NCI-H2081 treated with DMSO at 0.1 percent for 48 hours (cell line): ENCODE measurements at regions not wholly inside any gene's neighbourhood (a gene's known extent, or its start where the extent isn't known, plus 50 kb on each side); places are given as distances from the start of the nearest gene placed in this dataset.
"Not testable (repeated sequence)": the region's sequence is repeated elsewhere in the genome, so short reads cannot be mapped to it uniquely, and the experiment has no call there.

Source experiments
- DNase-seq: peaks from one replicate; lab custom pipeline; 2025; lab: John Stamatoyannopoulos, UW

GRCh38 chr1:9441451-9442133, 97.7 kb upstream of the SLC25A33 start:
- no peak for DNase-seq

DNA sequence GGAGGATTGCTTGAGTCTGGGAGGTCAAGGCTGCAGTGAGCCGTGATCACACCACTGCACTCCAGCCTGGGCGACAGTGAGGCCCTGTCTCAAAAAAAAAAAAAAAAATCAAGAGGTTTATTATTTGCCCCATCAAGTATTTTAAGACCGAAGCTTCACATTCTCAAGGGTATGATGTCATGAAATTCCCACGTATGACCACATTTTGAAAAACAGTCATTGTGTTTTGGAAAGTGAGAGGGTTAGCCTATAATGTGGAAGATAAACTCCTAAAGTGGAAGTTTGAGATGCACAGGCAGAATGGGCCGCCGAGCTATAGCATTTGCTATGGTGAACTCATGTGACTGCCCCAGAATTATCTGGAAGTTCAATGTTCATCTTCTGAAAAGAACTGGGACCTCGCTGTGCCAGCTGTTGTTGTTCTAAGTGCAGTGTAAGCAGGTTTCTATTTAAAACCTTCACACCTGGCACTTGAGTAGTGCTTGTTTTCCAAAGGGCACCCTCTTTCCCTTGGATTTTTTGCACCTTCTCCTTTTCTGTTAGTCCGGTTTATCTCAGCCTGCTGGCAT, 96.9 kb upstream of the SLC25A33 start:
- no peak for DNase-seq

GRCh38 chr1:9442986-9443385, 96.3 kb upstream of the SLC25A33 start:
- DNase-seq = no peak

GRCh38 chr1:9443913-9444445, 95.3 kb upstream of the SLC25A33 start:
- no peak for DNase-seq

DNA sequence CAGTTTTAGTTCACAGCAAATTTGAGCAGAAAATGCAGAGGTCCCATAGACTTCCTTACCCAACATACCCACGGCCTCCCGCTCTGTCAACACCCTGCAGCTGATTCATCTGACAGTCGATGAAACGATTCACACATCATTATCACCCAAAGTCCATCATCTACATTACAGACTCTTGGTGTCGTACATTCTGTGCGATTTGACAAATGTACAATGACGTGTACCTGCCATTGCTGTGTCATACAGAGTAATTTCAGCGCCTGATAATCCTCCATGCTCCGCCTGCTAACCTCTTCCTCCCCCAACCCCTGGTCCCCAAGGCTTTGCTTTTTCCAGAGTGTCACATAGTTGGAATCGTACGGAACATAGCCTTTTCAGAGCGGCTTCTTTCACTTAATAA, 94.7 kb upstream of the SLC25A33 start:
- no peak for DNase-seq

DNA sequence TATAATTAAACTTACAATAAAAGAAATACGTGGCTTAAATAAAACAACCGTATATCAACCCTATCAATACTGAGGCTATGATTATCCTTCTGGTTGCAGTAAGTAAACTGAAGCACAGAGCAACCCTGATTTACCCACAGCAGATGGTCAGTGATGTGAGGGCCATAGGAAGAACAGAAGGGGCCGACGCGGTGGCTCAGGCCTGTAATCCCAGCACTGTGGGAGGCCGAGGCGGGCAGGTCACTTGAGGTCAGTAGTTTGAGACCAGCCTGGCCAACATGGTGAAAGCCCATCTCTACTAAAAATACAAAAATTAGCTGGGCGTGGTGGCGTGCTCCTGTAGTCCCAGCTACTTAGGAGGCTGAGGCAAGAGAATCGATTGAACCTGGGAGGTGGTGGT, 94.2 kb upstream of the SLC25A33 start:
- DNase-seq = not testable (repeated sequence)

DNA sequence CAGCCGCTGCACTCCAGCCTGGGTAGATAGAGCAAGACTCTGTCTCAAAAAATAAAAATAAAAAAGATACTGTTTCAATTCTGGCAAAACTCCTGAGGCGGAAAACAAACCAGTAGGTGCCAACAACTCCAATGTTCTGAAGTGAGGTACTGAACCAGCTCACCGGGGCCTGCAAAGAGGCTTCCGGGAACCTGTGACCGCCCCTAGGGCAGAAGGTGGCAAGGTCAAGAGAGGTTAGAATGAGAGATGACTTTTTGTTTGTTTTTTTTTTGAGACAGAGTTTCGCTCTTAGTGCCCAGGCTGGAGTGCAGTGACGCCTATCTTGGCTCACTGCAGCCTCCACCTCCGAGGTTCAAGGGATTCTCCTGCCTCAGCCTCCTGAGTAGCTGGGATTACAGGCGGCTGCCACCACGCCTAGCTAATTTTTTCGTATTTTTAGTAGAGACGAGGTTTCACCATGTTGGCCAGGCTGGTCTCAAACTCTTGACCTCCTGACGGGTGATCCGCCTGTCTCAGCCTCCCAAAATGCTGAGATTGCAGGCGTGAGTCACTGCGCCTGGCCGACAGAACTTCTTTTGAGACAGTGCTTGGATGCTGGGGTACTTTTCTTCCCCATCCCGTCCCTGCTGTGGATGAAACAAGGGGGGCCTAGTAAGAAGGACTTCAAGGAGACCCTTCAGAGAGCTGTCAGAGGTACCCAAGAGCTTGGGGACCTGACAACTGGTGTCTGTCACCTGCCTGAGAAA, 91.9 kb upstream of the SLC25A33 start:
- DNase-seq = no peak

DNA sequence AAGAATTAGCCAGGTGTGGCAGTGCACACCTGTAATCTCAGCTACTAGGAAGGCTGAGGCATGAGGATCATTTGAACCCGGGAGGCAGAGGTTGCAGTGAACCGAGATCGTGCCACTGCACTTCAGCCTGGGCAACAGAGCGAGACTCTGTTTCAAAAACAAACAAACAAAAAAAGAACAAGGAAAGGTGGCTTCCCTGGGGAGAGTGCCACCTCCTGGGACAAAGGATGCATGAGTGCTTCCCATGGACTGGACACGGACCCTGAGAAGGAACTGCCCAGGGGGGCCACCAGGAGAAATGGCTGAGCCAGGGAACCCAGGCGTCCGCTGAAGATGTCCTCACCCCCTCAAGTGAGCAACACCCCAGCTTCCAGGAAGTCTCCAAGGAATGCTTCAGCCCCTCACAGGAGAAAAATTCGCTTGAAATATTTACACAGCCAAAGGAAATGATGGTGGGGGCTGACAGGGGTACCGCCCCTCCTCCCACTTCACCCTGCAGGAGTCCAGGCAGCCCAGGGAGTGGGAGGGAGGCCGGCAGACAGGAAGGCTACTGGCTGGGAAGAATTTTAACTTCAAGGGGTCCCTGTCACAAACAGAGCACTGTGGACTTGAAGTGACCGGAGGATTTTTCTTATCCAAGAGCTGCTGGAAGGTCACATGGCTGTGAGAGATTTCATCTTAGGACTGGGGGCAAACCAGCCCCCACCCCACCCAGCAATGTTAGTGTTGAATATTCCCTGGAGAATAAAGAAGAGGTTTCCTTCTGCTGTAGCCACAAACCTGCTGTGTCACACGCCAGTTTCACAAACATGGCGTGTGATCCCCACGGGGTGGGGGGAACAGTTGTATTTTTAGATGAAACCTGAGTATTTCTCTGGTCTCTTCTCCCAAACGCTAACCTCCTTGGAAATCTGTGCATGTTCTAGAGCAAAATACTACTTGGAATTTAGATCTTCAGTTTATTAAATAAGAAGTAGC, 90.8 kb upstream of the SLC25A33 start:
- no peak for DNase-seq

- DNase-seq = no peak
Observed at GRCh38 chr1:9449110-9449627, 90.1 kb upstream of the SLC25A33 start.

DNA sequence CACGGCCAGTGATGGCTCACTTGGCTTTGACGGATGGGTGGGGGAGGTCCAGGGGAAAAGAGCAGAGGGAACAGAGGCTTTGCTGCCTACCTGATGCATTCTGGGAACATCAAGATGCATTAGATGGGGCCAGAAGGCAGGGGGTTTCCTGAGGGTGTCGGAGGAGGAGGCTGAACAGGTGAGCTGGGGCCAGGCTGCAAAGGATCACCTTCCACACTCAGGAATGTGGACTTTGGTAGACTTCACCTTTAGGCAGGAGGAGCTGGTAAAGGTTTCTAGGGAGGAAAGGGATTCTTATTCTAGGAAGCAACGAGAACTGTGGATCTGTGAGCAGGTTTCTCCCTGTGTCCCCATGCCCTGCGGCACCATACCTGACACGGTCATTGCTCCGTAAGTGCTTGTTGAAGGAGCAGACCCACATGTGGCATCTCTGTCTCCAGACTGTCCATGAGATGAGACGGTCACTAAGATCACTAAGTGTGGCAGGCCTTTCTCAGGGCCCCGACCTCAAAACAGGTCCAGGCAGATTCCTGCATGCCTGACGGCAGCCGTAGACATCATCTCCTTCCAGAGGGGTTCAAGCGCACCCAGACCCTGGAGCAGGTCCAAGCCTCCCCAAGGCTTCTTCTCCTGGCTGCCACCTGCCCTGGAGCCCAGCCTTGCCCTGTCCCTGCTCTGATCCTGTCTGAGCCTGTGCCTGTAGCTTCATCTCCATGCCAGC, 89.1 kb upstream of the SLC25A33 start:
- DNase-seq = no peak

GRCh38 chr1:9451081-9451480, 88.2 kb upstream of the SLC25A33 start:
- DNase-seq = no peak

GRCh38 chr1:9452516-9453140, 86.6 kb upstream of the SLC25A33 start:
- DNase-seq = no peak

DNA sequence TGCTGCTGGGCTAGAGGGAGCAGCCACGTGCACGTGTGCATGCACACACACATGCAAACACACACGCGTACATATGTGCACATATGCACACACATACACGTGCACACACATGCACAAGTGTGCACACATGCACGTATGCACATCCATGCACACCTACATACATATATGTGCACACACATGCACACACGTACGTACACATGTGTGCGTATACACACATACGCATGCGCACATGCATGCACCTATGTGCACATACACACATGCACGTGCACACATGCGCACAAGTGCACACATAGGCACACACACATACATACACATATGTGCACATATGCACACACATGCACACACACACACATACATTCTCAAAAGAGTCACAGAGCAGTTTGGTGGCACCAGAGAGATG, 85.9 kb upstream of the SLC25A33 start:
- no peak for DNase-seq

DNA sequence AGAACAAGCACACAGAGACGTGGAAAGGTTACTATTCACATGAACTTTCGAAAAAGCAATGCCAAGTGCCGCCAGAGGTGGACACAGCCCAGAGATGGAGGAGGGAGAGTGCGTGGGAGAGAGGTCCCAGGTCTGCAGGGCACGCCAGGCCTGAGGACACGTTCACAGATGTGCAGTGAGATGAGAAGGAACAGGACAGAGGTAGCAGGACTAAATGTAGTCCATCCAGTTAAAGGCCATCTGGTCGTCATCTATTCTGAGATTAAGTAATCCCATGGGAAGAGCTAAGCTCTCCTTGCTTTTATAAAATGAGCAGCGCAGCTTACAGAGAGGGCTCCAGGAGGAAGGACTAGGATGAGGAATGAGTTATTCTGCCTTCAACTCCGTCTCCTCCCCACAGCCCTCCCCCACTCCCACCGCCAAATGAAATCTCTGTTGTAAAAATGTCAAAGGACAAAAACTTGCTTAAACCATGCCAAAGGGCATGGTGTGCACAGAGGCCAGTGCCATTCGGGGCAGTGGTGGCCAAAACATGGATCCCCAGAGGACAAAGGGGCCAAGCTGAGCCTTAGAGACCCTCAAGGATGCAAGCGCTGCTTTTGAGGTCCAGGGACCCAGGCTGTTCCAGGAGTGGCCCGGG, 85.4 kb upstream of the SLC25A33 start:
- DNase-seq = no peak

DNA sequence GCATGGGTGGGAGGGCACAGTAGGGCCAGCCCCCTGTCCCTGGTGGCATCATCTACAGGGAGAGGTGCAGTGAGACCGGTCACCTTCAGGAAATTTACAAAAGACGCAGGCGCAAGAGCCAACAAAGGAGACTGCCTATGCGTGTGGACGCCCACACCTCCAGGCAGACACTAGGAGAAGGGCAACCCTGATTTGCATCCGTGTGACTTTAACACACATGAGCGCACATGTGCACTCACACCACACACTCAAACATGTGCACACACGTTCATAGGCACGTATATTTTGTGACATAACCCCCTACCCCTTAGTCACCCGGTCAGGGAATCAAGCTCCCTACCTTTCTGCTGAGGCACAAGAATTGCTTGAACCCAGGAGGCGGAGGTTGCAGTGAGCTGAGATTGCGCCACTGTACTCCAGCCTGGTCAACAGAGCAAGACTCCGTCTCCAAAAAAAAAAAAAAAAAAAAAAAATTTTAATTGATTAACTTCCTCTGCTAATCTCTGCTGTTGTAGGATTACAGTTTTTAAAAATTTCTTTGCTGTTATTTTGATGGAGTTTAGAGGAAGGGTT, 84.7 kb upstream of the SLC25A33 start:
- no peak for DNase-seq

GRCh38 chr1:9455487-9456234, 83.6 kb upstream of the SLC25A33 start:
- no peak for DNase-seq

DNA sequence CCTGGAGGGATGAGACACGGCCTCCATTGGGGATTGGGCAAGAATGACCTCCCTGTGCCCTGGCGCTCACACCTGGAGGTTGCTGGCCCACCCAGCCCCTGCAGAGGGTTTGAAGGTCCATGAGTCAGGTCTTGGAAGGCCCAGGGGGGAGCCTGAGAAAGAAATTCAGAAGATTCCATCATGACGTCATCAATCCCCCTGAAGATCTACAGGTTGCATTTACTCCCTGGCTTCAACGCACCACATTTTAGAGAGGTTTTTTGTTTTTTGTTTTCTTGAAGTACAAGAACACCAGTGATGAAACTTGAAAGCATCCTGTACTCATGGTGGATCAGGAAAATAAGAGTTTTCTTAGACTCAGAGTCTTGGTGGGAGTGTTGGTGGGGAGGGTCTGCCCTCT, 82.4 kb upstream of the SLC25A33 start:
- no peak for DNase-seq

GRCh38 chr1:9459816-9460407, 79.4 kb upstream of the SLC25A33 start:
- no peak for DNase-seq

DNA sequence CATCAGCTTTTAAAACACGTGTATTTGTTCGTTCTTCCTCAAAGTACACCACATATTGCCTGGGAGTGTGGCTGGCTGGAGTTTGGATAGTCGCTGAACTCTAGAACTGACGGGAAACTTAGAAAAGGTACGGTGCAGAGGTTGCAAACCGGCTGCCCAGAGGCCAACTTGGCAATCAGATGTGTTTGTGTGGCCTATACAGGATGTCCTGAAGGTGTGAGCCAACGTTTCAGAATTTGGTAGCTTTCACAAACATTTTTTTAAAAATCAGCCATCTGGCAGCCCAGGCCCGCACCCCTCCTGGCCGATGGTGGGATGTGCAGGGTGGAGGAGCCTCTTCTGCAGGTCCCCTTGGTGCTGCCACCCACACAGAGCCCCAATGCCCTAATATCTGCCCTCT, 73.6 kb upstream of the SLC25A33 start:
- no peak for DNase-seq
